GM13977 (cell line): ENCODE measurements at regions not wholly inside any gene's neighbourhood (a gene's known extent, or its start where the extent isn't known, plus 50 kb on each side); places are given as distances from the start of the nearest gene placed in this dataset.

Experiments used
- DNase-seq: peaks from one replicate; pipeline ENCODE4 v3.0.0; 2012; ENCODE audit warnings: low spot score
- in situ Hi-C: fragments of 300-500 bp; cut with MboI; formaldehyde crosslinking; loops from one replicate; pipeline ENCODE4 v1.12.0; 2022; ENCODE audit warnings: low sequenced_read_pairs, low pct_unique_long_range_greater_than_20kb, mixed read lengths, inconsistent platforms; ENCODE audit not compliant: unreplicated experiment
- TF ChIP-seq, protein P1 (sequence below): IDR thresholded peaks from 2 replicates; pipeline ENCODE4 v1.5.1; 2012; ENCODE audit warnings: mild to moderate bottlenecking, control low read depth; ENCODE audit not compliant: insufficient read depth; ENCODE audit errors: extremely low read depth, missing control alignments

DNA sequence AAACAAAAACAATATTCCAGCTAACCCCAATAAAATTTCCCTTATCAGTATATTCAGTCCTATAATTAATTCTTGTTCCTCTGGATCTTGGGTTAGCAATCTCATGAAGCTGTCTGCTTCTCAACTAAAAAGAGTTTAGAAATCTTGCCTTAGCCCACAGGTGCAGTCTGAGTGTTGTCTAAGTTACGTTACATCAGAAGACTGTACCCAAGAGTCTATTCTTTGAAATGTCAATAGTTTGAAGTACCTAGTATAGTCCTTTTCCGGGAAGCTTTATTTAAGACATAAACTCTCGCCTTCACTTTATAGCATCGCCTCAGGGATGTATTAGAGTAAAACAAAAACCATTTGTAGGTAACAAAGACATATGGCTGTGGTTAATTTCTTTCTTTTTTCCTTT lies 465.1 kb downstream of the FUT8 start:
- TF ChIP-seq, protein P1, sequence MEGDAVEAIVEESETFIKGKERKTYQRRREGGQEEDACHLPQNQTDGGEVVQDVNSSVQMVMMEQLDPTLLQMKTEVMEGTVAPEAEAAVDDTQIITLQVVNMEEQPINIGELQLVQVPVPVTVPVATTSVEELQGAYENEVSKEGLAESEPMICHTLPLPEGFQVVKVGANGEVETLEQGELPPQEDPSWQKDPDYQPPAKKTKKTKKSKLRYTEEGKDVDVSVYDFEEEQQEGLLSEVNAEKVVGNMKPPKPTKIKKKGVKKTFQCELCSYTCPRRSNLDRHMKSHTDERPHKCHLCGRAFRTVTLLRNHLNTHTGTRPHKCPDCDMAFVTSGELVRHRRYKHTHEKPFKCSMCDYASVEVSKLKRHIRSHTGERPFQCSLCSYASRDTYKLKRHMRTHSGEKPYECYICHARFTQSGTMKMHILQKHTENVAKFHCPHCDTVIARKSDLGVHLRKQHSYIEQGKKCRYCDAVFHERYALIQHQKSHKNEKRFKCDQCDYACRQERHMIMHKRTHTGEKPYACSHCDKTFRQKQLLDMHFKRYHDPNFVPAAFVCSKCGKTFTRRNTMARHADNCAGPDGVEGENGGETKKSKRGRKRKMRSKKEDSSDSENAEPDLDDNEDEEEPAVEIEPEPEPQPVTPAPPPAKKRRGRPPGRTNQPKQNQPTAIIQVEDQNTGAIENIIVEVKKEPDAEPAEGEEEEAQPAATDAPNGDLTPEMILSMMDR = no peak
- no peak for DNase-seq
- in situ Hi-C loops = no loop called here

DNA sequence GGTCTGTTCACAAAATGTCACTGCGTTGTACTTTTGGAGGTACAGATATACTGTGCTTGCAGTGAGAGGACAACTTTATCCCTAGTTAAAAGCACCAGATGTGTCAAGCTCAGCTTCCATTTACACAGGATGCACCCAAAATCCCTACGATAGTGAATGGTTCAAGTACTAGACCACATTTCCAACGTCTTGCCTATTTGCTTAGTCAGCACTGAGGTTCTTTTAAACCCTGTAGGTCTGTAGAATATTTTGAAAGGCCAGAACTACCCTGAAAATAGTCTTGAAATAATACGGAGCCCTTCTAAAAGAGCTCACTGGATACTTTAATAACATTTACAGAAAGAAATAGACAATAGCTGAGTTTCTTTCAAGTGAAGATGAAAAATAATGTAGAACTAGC lies 466.1 kb downstream of the FUT8 start:
- TF ChIP-seq, protein P1 = no peak
- DNase-seq = no peak
- in situ Hi-C loops = no loop called here

DNA sequence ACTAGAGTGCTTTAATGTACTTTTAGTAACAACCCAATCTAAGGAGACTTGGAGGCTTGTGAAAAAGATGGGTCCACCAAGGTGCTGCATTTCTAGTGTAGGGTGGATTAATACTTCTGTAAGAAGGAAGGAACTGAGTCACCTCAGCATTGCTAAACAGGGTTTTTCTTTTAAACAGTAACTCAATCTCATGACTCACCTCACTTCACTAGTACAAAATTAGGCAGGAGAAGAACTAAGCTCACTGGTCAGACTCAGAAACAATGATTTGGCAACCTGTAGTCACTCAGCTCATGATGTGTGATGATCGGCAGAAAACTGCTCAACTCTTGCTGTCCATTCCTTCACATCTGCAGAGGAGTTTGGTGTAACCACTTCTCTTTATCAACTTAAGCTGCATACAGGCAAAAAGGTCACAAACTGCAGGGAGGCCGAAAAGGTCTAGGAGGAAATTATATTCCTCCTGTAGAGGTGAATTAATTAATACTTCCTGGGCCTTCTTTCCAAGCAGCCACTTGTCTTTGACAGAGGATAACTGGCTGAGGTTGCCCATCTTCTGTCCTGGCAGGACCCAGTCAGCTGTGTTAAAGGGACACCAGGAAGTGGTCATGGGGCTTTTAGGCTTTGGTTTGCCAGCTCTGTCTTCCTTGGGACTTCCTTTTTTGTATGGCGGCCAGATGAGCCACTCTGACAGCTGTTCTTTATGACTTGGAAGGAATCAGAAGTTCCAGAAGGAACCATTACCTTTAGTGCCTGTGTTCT lies 466.9 kb downstream of the FUT8 start:
- TF ChIP-seq, protein P1 = no peak
- DNase-seq = no peak
- in situ Hi-C loops = no loop called here

DNA sequence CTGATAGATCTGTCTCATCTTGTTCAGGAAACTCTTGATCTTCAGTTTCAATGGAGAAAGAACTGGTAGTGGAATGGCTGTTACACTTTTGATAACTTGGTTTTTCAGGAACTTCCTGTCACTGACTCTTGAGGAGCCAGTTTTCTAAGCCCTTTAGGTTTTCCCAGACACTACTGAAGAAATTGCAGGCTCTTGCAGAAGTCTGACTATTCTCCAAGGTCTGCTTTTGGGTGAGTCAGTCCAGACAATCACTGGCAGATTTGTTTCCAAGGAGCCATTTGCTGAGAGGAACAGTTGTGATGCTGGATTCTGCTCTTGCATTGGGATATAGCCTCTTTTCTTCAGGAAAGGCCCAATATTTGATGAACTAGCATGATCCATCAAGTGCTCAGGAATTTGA lies 468.0 kb downstream of the FUT8 start:
- in situ Hi-C loops = no loop called here
- no peak for DNase-seq
- TF ChIP-seq, protein P1 = no peak

DNA sequence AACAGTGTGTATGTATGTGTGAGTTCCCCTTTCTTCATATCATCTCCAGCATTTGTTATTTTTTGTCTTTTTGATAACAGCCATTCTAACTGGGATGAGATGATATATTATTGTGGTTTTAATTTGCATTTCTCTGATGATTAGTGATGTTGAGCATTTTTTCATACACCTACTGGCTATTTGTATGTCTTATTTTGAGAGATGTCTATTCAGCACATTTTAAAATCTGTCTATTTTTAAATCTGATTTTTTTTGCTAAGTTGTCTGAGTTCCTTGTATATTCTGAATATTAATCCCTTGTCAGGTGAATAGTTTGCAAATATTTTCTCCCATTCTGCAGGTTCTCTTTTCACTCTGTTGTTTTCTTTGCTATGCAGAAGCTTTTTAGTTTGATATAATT lies 469.1 kb downstream of the FUT8 start:
- TF ChIP-seq, protein P1 = no peak
- in situ Hi-C loops = no loop called here
- DNase-seq = no peak

DNA sequence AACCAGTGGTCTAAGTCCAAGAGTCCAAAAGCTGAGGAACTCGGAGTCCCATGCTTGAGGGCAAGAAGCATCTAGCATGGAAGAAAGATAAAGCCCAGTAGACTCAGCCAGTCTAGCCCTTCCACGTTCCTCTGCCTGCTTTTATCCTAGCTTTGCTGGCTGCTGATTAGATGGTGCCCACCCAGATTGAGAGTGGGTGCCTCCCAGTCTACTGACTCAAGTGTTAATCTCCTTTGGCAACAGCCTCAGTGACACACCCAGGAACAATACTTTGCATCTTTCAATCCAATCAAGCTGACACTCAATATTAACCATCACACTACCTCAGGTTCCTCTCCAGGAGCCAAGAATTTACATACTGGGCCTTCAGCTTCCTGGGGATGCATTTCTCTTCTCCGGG lies 476.1 kb downstream of the FUT8 start:
- TF ChIP-seq, protein P1 = no peak
- in situ Hi-C loops = no loop called here
- no peak for DNase-seq
